ENCODE measurements at regions not wholly inside any gene's neighbourhood (a gene's known extent, or its start where the extent isn't known, plus 50 kb on each side); places are given as distances from the start of the nearest gene placed in this dataset.

- no peak for DNase-seq
These were observed 363.9 kb downstream of the TMEM135 start for GRCh38 chr11:87401653-87402052.

GRCh38 chr11:87399341-87399740, 361.6 kb downstream of the TMEM135 start:
- DNase-seq: no peak

- no peak for DNase-seq
These were observed 361.2 kb downstream of the TMEM135 start for GRCh38 chr11:87398931-87399330.

GRCh38 chr11:87397011-87397865, 359.5 kb downstream of the TMEM135 start:
- DNase-seq: no peak

- no peak for DNase-seq
These were observed 357.2 kb downstream of the TMEM135 start for GRCh38 chr11:87394924-87395323.

- DNase-seq: no peak
These were observed 354.9 kb downstream of the TMEM135 start for GRCh38 chr11:87392665-87393064.

- no peak for DNase-seq
These were observed 353.8 kb downstream of the TMEM135 start for GRCh38 chr11:87391496-87391895.

GRCh38 chr11:87384078-87384729, 346.5 kb downstream of the TMEM135 start:
- no peak for DNase-seq

GRCh38 chr11:87374038-87374807, 336.5 kb downstream of the TMEM135 start:
- no peak for DNase-seq

Measured in activated T-cell treated with anti-CD3 and anti-CD28 coated beads, Interleukin-2, amount 50 U/mL, for 1 hour (primary cell).